ENCODE measurements at regions not wholly inside any gene's neighbourhood (a gene's known extent, or its start where the extent isn't known, plus 50 kb on each side); places are given as distances from the start of the nearest gene placed in this dataset.

- no peaks in the 10 kb centered on the region for H3K27me3 ChIP-seq
- DNase-seq, result no peak
- H3K9me3 ChIP-seq, result no peaks in the 10 kb centered on the region
- WGBS, 5 donors, result 75 to 84% (median 81%) methylated on average over 8 of the region's 8 CpGs
- no peak overlapping the region for H3K4me3 ChIP-seq
- no peak overlapping the region for H3K27ac ChIP-seq
- TF ChIP-seq EP300 (IDR thresholded peaks at IDR 0.05), result no peak
- no peak for TF ChIP-seq POLR2A (IDR thresholded peaks at IDR 0.05)
- no peak for TF ChIP-seq POLR2AphosphoS5 (IDR thresholded peaks at IDR 0.05)
- TF ChIP-seq CTCF (IDR thresholded peaks at IDR 0.05), result no peak
- H3K4me1 ChIP-seq, result no peaks in the 10 kb centered on the region
- intact Hi-C loops (cut with DNase I; ENCODE audit: low total_unique reads), result no loop called here
- no peaks in the 10 kb centered on the region for H3K36me3 ChIP-seq
These were observed 702.2 kb downstream of the RNF144A start for GRCh38 chr2:7619203-7619970.

- TF ChIP-seq POLR2A (IDR thresholded peaks at IDR 0.05), result no peak
- Histone ChIP-seq H3K4me3 (no peak overlapping the region), H3K27me3 (no peaks in the 10 kb centered on the region), H3K27ac (no peak overlapping the region), H3K4me1 (no peaks in the 10 kb centered on the region), H3K9me3 (no peaks in the 10 kb centered on the region), H3K36me3 (no peaks in the 10 kb centered on the region)
- intact Hi-C loops (cut with DNase I; ENCODE audit: low total_unique reads), result no loop called here
- 85 to 92% (median 89%) methylated on average over 1 of the region's 1 CpG for WGBS, 5 donors
- DNase-seq, result no peak
These were observed 703.0 kb downstream of the RNF144A start for GRCh38 chr2:7620255-7620654.

GRCh38 chr2:7621018-7621814 lies 704.0 kb downstream of the RNF144A start:
- no peak for TF ChIP-seq POLR2AphosphoS5 (IDR thresholded peaks at IDR 0.05)
- no peak for DNase-seq
- Histone ChIP-seq H3K9me3 (no peaks in the 10 kb centered on the region), H3K4me1 (no peaks in the 10 kb centered on the region), H3K27ac (no peak overlapping the region), H3K4me3 (no peak overlapping the region), H3K27me3 (no peaks in the 10 kb centered on the region), H3K36me3 (no peaks in the 10 kb centered on the region)
- 72 to 86% (median 81%) methylated on average over 4 of the region's 4 CpGs for WGBS, 5 donors
- intact Hi-C loops (cut with DNase I; ENCODE audit: low total_unique reads), result no loop called here

GRCh38 chr2:7625392-7626138 lies 708.4 kb downstream of the RNF144A start:
- H3K27ac ChIP-seq, result no peak overlapping the region
- no peaks in the 10 kb centered on the region for H3K4me1 ChIP-seq
- no peaks in the 10 kb centered on the region for H3K36me3 ChIP-seq
- DNase-seq, result no peak
- 72 to 81% (median 75%) methylated on average over 10 of the region's 10 CpGs for WGBS, 5 donors
- H3K4me3 ChIP-seq, result no peak overlapping the region
- TF ChIP-seq POLR2AphosphoS5 (IDR thresholded peaks at IDR 0.05) (no peak), POLR2A (IDR thresholded peaks at IDR 0.05) (no peak), CTCF (IDR thresholded peaks at IDR 0.05) (no peak), EP300 (IDR thresholded peaks at IDR 0.05) (no peak)
- H3K27me3 ChIP-seq, result no peaks in the 10 kb centered on the region
- H3K9me3 ChIP-seq, result no peaks in the 10 kb centered on the region
- intact Hi-C loops (cut with DNase I; ENCODE audit: low total_unique reads), result no loop called here

GRCh38 chr2:7626139-7626537 lies 708.9 kb downstream of the RNF144A start:
- H3K4me3 ChIP-seq, result no peak overlapping the region
- H3K9me3 ChIP-seq, result no peaks in the 10 kb centered on the region
- 81 to 89% (median 85%) methylated on average over 6 of the region's 6 CpGs for WGBS, 5 donors
- TF ChIP-seq CTCF (IDR thresholded peaks at IDR 0.05) (no peak), POLR2AphosphoS5 (IDR thresholded peaks at IDR 0.05) (no peak), EP300 (IDR thresholded peaks at IDR 0.05) (no peak), POLR2A (IDR thresholded peaks at IDR 0.05) (no peak)
- H3K36me3 ChIP-seq, result no peaks in the 10 kb centered on the region
- no peak for DNase-seq
- no peaks in the 10 kb centered on the region for H3K4me1 ChIP-seq
- H3K27me3 ChIP-seq, result no peaks in the 10 kb centered on the region
- intact Hi-C loops (cut with DNase I; ENCODE audit: low total_unique reads), result no loop called here
- H3K27ac ChIP-seq, result no peak overlapping the region
